Kasumi-1 (cell line): ENCODE measurements at regions not wholly inside any gene's neighbourhood (a gene's known extent, or its start where the extent isn't known, plus 50 kb on each side); places are given as distances from the start of the nearest gene placed in this dataset.

Experiments used
- DNase-seq, 2 experiments: peaks; one replicate each; lab custom pipeline; 2025; lab: John Stamatoyannopoulos, UW

- no peak for DNase-seq
These were observed 208.7 kb upstream of the FMN2 start for GRCh38 chr1:239882967-239883366.

- DNase-seq: no peak
These were observed 206.9 kb upstream of the FMN2 start for GRCh38 chr1:239884796-239885195.

GRCh38 chr1:239886266-239886665 is 205.4 kb upstream of the FMN2 start:
- DNase-seq: no peak

- DNase-seq: no peak
These were observed 203.0 kb upstream of the FMN2 start for GRCh38 chr1:239888639-239889038.

- no peak for DNase-seq
These were observed 199.9 kb upstream of the FMN2 start for GRCh38 chr1:239891621-239892358.

- DNase-seq: no peak
These were observed 199.1 kb upstream of the FMN2 start for GRCh38 chr1:239892602-239893001.

- no peak for DNase-seq
These were observed 198.5 kb upstream of the FMN2 start for GRCh38 chr1:239893127-239893731.

- no peak for DNase-seq
These were observed 195.1 kb upstream of the FMN2 start for GRCh38 chr1:239896569-239896968.

- no peak for DNase-seq
These were observed 194.7 kb upstream of the FMN2 start for GRCh38 chr1:239896980-239897379.

GRCh38 chr1:239897458-239897857 is 194.2 kb upstream of the FMN2 start:
- DNase-seq: no peak

- DNase-seq: peak; percentile 85 to 91
These were observed 193.5 kb upstream of the FMN2 start for GRCh38 chr1:239898062-239898730.

- DNase-seq: no peak
These were observed 191.9 kb upstream of the FMN2 start for GRCh38 chr1:239899747-239900146.

GRCh38 chr1:239906394-239906793 is 185.3 kb upstream of the FMN2 start:
- DNase-seq: no peak

- DNase-seq: peak; percentile 81 to 89
These were observed 181.8 kb upstream of the FMN2 start for GRCh38 chr1:239909898-239910297.

GRCh38 chr1:239912471-239912870 is 179.2 kb upstream of the FMN2 start:
- no peak for DNase-seq

GRCh38 chr1:239913141-239913585 is 178.5 kb upstream of the FMN2 start:
- no peak for DNase-seq

GRCh38 chr1:239914751-239915231 is 176.9 kb upstream of the FMN2 start:
- peak; percentile 29 to 33 for DNase-seq

GRCh38 chr1:239918634-239919033 is 173.0 kb upstream of the FMN2 start:
- no peak for DNase-seq

GRCh38 chr1:239920214-239920613 is 171.5 kb upstream of the FMN2 start:
- DNase-seq: no peak

GRCh38 chr1:239922778-239923522 is 168.7 kb upstream of the FMN2 start:
- DNase-seq: no peak

- DNase-seq: no peak
These were observed 166.8 kb upstream of the FMN2 start for GRCh38 chr1:239924741-239925350.

- no peak for DNase-seq
These were observed 165.5 kb upstream of the FMN2 start for GRCh38 chr1:239926184-239926583.
